GM21526 (cell line): ENCODE measurements at regions not wholly inside any gene's neighbourhood (a gene's known extent, or its start where the extent isn't known, plus 50 kb on each side); places are given as distances from the start of the nearest gene placed in this dataset.
"Not testable (repeated sequence)": the region's sequence is repeated elsewhere in the genome, so short reads cannot be mapped to it uniquely, and the experiment has no call there.

Source experiments
- ATAC-seq: cut with Tn5 transposase; IDR thresholded peaks from one replicate; pipeline ENCODE4 v1.9.1; 2021; ENCODE audit warnings: moderate library complexity; ENCODE audit not compliant: unreplicated experiment, low FRiP score

DNA sequence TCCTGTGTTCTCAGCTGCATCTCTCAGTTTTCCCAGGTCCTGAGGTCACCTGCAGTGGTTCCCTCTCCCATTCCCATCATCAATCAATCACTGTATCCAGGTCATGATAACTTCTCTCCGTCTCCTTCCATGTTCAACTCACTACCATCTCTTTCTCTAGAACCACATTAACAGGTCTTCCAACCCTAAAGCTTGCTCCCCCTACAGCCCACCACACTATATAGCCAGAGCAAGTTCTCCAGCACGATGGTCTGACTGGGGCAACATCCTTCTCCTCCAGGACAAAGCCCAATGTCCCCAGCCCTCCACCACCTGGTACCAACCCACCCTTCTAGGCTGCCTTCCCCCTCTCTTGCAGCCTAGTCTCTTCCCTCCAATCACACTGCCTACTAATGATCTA is 241.6 kb downstream of the CDK5RAP2 start:
- no peak for ATAC-seq

DNA sequence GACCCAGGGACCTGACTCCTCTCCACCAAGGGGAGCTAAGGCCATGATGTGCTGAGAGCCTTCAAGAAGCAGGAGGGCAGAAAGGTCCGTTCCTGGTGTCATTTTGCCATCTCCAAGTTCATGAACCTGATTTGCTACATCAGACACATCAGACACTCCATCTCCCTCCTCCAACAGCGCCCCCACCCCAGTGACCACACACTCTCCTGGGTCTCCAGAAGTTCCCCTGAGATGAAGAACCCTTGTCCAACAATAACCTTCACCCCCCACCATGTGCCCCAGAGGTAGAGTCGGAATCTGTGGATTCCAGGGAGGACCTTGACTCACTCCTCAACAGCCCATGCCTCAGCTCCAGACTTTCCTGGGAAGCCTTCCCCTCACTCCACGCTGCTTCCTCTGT is 242.8 kb downstream of the CDK5RAP2 start:
- ATAC-seq = no peak

DNA sequence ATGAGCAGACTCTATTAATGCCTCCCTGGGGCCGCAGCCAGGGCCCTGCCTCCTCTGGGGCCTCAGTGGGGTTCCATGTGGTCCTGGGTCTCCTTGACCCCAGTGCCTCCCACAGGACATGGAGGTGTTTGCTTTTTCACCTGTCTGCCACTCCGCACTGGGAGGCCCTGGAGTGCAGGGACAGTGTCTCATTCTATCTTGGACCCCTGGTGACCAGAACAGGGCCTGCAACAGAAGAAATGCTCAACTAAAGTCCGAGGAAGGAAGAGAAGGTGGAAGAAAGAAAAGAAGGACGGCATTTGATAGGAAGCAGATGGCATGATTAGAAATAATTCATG is 243.2 kb downstream of the CDK5RAP2 start:
- ATAC-seq = no peak

DNA sequence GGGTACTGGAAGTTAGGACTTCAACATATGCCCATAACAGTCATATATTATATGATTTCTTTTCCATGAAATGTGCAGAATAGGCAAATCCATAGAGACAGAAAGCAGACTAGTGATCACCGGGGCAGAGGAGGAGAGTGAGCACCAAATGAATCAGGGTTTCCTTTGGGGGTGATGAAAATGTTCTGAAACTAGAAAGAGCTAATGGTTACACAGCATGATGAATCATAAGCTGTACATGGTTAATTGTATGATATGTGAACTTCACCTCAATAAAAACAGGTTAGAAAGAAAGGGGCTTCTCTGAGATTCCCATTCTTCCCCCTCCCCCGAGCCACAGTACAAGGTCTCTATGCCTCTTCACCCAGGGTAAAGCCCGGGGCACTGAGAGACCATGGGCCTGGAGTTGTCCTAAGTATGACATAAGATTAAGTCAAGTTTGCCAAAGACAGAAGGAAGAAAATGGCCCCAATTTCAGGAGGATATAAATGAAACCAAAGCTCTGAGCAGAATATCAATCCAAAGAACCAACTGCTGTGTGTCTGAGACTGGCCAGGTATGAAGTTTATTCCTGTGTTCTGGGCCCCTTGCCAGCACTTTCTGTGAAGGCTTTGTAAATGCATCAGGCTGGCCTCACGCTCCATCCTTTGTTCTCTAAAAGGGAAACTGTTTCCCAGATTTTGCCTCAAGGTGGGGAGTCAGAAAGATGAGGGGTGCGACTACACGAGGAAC is 243.8 kb downstream of the CDK5RAP2 start:
- ATAC-seq = no peak

DNA sequence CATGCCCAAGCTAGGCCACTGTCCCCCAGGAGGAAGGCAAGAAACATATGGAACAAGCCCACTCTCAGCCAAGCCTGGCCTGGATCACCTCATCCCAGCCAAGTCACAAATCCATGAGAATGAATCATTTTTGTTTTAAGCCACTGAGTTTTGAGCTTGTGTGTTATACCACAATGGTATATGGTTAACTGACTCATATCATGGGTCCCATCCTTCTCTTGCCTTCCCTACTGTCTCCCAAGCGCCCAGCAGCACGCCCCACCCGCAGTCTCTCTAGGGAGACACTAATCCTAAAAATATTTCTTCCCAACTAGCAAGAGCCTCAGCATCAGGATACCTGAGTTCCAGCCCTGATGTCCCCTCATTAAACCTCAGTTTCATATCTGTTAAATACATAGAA is 248.1 kb downstream of the CDK5RAP2 start:
- no peak for ATAC-seq

DNA sequence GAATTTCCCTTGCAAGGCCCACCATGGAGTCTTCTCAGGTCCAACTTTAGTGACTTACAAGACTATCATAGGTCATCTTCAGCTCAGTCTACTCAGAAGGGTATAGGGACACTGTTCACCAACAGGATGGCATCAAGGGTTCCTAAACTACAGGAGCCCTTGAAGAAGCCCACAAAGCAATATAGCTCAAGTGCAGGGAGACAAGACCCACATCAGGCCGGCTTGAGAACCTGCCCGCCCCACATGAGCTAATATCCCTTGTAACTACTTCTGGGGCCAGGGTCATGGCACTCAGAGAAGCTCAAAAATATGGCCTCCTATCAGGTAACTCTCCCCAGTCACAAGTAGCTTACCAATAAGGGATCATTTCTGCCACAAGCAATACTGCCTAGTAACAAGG is 249.9 kb downstream of the CDK5RAP2 start:
- ATAC-seq = no peak

DNA sequence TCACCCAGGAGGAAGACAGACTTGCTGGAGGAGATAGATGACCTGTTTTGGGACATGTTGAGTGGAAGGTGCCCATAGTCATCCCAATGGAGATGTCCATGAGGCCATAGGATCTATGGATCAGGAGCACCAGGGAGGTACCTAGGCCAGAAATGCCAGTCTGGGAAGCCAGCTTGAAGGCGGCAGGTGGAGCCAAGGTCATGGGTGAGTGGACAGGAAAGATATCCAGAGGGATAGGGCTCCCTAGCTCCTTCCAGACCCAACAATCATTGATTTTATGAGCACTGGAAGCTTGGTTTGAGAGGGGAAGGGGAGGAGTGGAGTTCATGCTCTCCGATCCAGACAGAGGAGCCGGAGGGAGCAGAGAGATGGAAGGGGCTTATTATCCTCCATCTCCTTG is 252.6 kb downstream of the CDK5RAP2 start:
- ATAC-seq = no peak

DNA sequence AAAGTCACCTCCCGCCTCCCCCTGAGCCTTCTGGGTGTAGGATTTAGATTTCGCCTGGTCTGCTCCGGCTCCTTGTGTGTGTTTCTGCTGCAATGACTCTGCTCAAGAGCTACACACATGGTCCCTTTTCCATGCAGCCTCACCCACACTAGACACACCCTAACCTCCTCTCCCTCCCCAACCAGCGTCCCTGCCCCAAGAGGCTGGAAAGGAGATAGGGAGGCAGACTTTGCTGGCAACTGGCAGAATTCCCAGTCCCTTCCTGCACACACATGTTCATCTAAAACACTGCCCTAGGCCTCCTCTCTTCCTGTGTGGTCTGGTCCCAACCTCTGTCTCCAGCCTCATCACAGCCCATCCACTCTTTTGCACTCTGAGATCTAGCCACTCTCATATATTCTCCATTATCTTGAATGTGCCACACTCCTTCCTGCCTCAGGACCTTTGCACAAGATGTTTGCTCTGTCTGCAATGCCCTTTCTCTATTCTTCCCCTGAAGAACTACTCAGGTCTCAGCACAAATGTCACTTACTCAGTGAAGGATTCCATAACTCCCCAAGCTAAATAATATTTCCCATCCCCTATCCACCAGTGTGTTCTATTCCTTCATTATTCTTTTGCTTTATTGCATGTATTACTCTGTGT is 253.8 kb downstream of the CDK5RAP2 start:
- ATAC-seq = no peak

DNA sequence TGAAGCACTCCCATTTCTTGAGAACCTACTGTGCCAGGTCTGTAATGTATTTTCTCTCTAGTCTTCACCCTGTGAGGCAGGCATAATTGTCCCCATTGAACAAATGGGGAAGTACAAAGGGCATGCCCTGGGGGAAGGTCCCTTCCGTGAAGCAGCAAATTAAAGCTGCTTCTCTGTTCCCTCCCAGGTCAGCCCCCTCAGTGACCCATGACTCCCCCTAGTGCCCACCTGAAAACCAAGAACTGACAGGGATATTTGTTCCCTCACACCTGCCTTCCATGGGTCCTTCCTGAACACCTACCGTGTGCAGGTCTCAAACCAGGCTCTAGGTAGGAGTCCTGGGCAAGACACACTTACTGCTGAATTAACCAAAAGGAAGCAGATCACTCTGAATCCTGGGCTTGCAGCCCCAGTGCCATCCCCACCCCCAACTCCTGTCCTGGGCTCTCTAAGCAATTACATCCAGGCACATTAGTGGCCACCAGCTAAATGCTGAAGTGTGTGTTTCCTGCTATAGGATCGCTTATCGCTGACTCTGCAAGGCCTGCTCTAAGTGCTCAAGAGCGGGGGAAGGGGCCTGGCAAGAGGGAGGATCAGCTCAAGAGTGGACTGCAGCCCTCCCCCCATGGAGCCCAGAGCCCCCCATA is 254.8 kb downstream of the CDK5RAP2 start:
- ATAC-seq = no peak

DNA sequence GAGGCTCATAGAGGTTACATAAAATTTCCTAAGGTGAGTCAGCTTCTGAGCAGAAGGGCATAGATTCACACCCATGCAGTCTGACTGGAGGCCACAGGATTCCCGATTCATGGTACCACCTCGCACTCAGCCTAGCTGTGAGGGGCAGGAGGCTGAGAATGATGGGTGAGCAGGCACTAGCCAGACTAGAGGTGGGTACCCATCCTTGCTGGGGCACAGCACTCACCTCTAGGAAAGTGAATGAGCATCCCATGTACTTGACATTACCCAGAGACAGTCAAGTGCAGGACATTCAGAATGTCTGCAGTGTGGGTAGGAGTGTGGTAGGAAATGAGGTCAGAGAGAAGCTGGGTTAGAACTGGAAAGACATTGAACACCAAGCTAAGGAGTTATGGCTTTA is 255.5 kb downstream of the CDK5RAP2 start:
- ATAC-seq = no peak

DNA sequence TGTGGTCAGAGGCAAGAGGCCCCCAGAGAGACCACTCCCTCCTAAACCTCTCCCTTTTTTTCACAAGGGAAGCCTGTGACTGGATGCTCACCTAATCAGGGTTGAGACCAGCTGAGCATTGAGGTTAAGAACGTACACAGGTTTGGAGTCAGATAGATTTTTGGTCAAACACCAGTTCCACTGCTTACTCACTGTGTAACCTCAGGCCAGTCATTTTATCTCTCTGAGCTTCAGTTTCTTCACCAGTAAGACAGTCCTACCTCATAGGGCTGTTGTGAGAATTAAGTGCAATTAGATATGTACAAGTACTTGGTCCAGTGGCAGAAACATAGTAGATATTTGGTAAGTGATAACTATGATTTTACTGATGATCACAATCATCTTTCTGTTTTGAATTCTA is 256.8 kb downstream of the CDK5RAP2 start:
- ATAC-seq = no peak

DNA sequence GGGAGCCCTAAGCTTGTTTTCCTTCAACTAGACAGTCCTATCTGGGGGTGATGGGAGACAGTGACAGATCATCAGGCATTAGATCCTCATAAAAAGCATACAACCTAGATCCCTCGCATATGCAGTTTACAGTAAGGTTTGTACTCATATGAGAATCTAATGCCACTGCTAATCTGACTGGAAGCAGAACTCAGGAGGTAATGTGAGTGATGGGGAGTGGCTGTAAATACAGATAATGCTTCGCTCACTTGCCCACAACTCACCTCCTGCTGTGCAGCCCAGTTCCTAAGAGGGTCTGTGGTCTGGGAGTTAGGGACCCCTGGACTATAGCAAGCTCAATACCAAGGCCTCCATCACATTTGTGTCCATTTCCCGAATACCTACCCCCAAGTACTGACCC is 260.5 kb downstream of the CDK5RAP2 start:
- no peak for ATAC-seq

DNA sequence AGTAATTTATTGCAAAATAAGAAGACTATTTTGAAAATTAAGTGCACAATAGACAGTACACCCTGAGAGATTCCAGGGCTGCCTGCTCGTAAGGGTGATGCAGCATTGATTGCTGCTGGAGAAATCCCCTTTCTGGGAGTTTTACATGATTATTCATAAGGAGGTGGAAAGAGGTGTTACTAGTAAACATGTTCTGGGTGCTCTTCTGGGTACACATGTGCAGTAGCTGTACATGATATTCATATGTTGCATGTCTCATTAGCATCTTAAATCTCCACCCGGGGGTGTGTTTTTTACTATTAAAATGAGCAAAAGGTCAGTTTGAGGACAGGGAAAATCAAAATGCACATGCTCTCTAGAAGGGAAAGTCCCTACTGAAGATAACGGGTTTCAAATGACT is 264.8 kb downstream of the CDK5RAP2 start:
- no peak for ATAC-seq

DNA sequence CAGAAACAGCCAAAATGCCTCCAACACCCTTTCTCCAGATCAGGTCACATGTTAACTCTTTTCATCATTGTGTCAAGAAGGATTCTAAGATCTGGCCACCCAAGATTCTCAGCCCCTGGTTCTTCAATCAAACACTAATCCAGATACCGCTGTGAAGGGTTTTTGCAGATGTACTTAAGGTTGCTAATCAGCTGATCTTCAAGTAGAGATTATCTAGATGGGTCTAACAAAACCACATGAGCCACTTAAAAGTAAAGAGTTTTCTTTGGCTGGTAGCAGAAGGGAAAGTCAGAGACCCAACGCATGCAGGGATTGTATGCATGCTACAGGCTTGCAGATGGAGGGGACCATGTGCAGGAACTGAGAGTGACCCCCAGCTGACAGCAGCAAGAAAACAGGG is 267.9 kb downstream of the CDK5RAP2 start:
- ATAC-seq = no peak

DNA sequence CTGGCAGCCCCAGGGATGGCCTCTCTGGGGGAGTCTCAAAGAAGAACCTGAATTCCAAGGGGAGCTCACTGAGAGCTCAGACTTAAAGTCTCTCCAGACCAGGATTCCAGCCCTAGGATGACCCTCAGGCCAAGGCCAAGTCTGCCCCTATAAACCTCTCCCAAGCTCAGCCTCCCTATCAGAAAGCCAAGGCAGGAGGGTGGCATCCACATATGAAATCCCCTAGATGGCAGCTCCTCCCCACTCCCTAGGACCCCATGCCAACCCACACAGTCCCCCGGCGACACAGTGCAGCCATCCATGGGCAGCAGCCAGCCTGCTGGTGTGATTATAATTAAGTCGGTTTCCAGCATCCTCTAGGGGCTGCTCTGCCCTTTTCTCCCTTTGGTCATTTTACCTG is 269.9 kb downstream of the CDK5RAP2 start:
- ATAC-seq = no peak

DNA sequence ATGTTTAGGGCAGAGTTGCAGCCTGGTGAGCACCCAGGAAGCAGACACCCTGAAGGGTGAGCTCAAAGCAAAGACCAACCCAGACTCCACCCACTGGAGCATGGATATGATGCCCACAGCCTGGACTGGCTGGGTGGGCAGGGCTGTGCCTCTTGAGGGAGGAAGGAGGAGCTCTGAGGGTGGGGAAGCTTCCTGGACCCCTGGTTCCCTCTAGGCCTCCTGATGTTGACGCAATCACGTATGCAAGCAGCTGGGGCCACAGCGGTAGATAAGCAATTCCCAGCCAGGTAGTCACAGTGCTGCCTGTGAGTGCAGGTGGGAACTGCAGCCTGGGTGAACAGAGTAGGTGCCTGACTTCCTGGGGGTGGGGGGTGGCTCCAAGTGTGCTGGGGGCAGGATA is 271.5 kb downstream of the CDK5RAP2 start:
- no peak for ATAC-seq

DNA sequence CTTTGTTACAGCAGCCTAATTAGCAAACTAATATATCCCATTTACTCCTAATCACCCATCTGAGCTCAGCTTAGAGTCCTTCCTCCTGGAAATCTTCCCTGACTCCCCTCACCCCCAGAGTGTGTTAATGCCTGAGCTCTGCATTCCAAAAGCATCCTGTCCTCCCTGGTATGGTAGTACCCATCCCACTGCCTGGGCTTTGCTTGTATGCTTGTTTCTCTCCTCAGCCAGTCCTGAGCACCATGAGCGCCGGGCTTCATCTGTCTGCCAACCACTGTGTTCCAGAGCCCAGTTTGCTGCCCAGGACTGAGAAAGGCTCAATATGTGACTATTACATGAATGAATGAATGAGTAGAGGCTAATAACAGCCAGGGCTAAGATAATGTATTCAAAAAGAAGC is 272.4 kb downstream of the CDK5RAP2 start:
- no peak for ATAC-seq

DNA sequence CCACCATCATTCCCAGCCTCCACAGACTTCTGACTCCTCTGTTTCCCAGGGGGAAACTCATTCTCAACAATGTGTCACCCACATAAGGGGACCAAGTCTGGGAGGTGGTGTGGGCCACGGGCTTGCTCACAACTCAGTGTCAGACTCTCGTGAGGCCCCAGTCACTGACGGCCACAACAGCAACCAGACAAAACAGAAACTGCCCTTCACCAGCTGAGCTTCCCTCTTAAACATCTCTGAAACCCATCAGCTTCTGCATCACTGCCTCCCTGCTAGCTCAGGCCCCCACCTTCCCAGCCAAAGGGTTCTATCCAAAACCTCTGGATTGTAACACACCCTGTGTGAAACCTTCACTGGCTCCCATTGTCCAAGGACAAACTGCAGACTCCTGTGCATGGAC is 273.4 kb downstream of the CDK5RAP2 start:
- no peak for ATAC-seq

DNA sequence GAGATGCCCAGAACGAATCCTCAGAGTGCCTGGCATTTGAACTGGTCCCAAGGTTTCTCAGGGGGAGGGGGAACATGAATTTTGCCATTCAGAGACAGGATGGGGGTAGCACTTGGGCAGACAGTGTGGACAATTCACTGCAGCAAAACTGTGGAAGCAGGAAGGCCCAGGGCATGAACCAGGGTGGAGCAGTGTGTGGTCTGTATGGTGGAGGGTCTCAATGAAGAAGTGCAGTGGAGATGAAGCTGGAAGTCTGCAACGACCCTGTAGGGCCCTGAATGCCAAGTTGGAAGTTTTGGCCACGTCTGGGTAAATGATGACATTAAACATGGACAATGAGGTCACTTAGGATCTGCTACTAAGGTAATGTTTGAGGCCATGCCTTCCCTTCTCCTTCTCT is 273.9 kb downstream of the CDK5RAP2 start:
- no peak for ATAC-seq

DNA sequence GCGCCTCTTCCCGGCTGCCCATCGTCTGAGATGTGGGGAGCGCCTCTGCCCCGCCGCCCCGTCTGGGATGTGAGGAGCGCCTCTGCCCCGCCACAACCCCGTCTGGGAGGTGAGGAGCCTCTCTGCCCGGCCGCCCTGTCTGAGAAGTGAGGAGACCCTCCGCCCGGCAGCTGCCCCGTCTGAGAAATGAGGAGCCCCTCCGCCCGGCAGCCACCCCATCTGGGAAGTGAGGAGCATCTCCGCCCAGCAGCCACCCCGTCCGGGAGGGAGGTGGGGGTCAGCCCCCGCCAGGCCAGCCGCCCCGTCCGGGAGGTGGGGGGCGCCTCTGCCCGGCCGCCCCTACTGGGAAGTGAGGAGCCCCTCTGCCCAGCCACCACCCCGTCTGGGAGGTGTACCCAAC is 275.1 kb downstream of the CDK5RAP2 start:
- not testable (repeated sequence) for ATAC-seq

DNA sequence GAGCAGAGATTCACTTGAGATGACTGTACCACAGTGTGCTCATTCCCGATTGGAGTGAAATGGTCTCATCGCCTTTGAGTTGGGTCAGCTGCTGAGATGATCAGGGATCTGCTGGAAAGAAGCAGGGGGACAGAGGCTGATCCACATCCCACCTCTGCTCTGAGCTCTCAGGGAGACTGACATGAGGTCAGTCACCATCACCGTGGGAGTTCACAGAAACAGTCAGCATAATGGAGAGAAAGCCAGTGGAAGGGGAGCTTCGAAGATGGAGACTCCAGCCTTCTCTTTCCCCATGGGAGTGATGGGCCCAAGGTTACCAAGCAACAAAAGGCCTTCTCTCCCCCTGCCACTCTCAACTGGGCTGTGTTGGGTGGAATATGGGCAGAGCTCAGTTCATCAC is 276.4 kb downstream of the CDK5RAP2 start:
- no peak for ATAC-seq

DNA sequence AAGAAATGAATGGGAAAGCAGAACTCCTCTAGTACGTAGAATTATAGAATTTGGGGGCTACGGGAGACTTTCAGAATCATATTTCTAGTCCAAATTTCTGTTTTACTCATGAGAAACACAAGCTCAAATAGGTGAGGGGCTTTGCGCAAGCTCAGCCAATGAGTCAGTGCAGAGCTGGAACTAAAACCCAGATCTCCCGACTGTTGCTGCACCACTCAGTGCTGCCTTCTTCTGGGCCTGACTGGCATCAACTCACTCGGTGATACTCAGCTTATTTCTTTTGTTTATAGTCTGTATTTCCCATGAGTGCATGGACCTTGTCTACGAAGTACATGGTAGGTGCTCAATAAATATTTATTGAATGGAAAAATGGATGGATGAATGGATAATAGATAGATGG is 280.2 kb downstream of the CDK5RAP2 start:
- no peak for ATAC-seq
